HG02678 (cell line): ENCODE measurements at regions not wholly inside any gene's neighbourhood (a gene's known extent, or its start where the extent isn't known, plus 50 kb on each side); places are given as distances from the start of the nearest gene placed in this dataset.

Experiments used
- ATAC-seq: cut with Tn5 transposase; IDR thresholded peaks from one replicate; pipeline ENCODE4 v1.9.1; 2021; ENCODE audit warnings: mild to moderate bottlenecking, moderate library complexity; ENCODE audit not compliant: unreplicated experiment

DNA sequence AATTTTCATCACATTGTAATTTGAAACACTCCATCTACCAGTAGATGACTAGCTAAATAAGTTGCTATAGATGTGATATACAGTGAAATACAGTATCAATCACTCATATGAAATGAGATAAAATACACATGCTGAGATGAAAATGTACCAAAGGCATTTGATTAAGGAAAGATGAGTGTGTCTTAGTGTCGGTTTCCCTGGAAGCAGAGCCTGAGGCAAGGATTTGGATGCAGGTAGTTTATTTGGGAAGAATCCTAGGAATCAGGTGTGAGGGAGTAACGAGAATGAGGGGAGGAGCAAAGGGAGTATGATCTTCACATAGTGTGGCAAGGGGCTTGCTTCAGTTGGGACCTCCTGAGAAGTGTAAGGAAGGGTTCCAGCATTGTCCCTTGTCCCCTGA, 188.2 kb upstream of the CTBP2 start:
- no peak for ATAC-seq

DNA sequence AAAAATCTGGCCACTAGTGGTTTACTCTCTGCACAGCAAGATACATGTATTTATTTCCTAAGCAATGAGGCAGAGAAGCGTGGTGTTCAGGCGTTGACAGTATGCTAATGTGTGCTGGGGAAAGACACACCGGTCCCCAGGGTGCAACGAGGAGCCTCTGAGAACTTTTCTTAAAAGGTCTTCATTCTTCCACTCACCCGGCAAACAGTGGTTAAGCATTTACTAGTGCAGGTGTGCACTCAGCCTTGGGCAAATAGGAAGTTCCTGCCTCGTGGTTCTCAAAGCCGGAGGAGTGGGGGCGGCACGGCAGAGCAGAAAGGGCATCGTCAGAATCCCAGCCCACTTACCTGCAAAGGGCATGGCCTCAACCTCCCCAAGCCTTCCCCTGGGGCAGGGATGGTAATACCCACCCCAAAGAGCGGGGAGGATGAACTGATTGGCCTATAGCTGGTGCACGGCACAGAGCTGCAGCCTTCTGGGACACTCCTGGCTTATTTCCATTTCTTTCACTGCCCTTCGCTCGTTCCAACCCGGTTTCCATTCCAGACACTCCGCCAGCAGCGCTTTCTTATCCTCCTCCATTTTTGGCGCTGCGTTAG, 184.3 kb upstream of the CTBP2 start:
- peak; percentile 81 for ATAC-seq

DNA sequence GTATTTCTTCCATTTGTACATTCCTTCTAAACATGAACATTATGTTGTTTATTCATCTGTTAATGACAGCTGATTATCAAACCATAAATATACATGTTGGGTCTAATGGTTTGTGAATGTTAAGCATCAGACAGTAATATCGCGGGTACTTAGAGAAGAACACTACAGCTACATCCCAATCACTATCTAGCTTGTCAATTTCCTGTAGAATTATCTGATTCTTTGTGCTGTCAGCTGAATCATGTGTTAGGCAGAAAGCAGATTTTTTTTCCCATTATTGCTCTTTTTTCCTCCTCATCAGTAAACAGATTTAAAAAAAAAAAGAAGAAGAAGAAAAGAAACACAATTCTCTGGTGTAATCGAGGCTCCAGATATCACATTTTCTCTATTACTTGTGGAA, 183.6 kb upstream of the CTBP2 start:
- ATAC-seq: no peak

DNA sequence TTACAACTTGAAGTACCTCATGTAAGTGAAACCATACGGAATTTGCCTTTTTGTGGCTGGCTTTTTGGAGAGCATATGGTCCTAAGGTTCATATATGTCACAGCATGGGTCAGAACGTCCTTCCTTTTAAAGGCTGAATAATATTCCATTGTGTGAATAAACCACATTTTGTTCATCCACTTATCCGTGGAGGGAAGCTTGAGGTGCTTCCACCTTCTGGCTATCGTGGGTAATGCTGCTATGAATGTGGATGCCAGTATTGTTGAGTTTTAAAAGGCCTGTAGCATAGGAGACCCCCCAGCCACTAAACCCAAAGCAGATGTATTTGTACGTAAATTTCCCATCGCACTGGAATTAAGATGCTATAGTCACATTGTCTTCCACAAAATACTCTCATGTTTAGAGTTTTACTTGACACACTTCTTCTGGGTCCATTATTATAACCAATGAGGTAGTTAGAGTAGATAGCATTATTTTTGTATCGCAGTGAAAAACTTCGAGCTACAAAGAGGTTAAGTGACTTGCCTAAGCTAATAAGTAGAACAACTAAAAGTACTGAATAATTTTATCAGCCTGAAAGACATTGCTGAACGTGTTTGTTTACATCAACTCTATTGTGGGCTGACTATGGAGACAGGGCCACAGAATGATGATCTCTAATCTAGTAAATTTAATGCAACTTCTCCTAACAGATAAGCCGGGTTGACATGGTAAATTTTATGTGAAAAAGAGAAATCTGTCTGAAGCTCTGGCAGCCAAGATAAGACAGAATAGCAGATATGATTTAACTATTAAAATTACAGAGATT, 183.0 kb upstream of the CTBP2 start:
- no peak for ATAC-seq

DNA sequence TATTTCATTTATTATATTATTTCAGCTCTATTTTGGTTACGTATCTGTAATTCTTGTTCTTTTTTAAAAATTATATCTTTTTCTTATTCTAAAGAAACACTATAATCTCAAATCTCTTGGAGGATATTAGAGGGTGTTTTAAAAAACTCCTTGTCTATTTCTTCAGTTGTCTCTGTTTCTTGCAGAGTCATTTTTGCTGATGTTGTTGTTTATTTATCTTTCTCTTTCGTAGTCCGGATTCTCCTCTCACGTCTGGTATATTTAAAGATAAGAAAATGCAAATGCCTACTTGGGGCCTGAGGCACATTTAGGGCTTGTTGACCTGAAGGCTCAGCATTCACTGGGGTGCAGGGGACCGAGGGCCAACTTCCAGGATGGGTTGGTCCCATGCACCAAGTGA, 181.2 kb upstream of the CTBP2 start:
- ATAC-seq: no peak

DNA sequence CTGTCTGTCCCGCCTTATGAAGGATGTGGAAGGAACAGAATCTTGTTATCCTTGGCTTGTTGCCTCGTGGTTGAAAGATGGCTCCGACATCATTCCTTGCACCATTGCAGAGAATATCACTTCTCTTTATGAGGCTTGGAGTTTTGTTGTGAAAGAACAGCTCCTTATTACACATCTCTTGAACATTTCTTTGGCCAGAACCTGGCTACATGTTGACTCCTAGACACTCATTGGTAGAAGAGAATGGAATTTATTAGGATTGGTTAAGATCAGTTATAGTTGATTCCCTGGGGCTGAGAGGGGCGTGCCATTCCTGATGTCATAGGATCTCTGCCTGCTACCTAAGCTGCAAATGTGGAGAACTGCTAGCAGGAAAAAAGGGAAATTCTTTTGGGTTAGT, 180.5 kb upstream of the CTBP2 start:
- no peak for ATAC-seq

DNA sequence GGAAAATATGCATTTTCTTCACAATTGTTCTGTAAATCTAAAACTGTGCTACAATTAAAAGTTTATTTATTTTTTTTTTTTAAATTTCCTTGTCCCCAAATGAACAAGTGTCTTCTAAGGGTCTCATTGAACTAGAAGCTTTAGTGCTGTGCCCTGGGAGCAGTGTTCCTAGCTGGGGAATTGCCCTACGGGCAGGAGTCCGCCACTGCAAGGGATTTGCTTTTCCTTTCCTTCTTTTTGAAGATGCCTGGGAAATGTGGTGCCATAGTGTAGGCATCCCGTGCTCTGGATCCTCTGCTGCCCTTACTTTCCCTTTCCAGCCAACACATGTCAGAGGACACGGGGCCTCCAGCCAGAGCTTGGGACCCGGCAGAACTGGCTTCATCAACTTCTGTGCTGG, 177.1 kb upstream of the CTBP2 start:
- no peak for ATAC-seq

DNA sequence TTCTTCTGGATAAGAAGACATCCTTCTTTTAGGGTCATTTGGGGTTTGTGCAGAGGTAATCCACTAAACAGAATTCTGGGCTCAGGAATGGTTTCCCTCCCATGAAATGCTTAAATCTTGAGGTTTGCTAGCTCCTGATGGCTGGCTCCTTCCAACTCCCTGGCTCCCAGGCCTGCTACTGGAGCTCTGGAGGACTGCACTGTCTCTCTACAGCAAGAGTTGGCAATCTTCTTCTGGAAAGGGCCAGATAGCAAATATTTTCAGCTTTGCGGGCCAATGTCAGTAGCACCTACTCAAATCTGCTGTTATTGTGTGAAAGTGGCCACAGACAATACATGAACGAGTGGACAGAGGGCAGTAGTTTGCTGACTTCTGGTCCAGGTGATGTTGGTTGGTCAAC, 174.2 kb upstream of the CTBP2 start:
- no peak for ATAC-seq

DNA sequence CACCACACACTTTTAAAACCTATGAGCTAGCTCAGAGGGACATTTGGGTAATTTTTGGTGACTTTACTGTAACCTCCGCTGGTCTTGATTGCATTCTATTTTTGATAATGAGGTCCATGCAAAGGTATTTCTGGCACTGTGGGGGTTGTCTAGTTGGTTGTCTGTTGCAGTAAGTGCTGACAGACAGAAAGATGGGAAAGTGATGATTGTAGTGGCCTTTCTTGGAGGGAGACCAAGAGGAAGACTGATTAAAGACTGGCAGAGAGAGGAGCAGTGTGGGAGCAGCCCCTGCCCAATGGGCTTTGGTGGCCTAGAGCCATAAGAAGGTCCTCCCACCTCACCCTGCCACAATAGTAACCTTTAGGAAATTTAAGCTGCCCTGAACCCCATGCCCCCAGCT, 173.4 kb upstream of the CTBP2 start:
- ATAC-seq: no peak

DNA sequence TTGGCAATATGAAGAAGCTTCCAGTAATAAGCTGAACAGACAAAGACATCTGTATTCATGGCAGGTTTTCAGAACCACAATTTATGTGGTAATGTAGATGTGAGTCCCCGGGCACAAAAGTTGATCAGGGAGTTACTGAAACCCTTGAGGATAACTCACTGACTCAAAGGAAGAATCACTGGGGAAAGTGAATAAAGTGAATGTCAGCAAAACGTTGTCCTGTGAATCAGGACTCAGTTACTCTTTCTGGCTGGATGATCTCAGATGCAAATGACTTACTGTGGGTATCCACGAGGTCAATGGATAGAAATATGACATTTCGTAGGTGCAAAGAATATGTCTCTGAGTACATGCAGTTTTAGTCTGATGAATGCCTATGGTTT, 172.8 kb upstream of the CTBP2 start:
- no peak for ATAC-seq

DNA sequence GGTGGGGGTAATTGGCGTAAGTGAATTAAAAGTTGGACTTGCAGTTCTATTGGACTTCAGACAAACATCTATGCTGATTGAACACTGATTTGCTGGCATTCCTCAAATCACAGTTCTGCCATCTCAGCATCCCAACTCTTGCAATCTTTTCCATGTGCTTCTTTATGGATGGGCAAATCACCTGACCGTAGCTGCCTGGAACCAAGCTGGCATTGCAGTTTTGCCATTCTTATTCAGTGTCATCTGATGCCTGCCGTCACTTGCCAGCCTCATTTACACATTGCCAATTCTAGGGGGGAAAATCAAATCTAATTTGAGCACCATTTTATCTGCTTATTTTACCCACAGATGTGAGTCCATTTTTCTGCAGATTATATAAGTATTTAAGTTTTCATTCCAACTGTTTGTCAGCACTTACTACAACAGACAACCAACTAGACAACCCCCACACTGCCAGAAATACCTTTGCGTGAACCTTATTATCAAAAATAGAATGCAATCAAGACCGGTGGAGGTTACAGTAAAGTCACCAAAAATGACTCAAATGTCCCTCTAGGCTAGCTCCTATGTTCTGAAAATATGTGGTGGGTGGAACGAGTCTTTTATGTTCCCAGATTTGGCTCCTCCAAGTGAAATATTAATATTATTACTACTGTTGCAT, 172.3 kb upstream of the CTBP2 start:
- ATAC-seq: no peak

DNA sequence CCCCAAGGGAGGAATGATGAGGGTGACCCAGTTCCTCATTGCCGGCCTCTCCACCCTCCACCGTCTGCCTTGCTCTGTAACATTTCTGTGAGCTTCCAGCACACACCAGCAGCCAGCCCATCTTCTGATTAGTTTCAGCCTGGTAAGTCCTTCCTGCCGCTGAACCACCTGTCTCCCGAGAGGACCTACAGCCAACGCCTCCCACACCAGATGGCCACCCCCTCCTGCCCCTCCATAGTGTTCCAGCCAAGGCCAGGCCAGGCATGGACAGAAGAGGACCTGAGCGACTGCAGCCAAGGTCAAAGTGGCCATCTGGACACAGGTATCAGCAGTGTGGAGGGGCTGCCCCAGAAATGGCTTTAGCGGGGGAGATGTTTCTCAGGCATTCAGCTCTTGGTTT, 170.7 kb upstream of the CTBP2 start:
- no peak for ATAC-seq

DNA sequence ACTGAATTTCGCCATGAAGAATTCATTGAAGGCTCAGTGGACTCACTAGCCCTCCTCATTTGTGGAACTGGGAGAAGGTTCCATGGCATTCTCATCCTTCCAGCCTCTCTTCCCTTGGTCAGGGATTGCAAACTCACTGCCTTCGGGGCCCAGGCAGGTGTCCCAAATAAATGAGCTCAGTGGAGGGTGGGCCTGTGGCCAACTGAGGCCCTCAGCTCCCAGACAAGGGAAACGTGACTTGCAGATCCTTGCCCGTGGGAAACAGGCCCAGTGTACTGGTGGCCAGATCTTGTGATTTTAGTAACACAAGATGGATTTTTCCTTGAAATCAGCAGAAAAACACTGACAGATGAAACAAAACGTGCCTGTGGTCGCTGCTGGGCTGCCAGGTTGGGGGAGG, 168.7 kb upstream of the CTBP2 start:
- no peak for ATAC-seq

DNA sequence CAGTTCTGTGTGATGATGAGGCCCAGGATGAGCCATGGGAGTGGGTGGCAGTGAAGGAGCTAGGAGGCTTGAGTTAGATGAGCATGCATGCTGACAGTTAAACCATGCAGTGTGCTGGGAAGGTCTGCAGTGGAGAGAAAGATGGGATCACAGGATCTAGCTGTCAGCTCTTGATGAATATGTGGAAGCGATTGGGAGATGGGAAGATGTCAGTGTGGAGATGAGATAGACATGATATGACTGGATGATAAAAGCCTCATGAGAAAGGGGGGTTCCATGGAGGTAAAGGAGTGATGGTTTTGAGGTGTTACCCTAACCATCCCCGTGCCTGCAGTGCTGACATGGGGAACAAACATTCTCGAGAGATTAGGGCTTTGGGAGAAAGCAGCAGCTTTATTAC, 165.0 kb upstream of the CTBP2 start:
- no peak for ATAC-seq

DNA sequence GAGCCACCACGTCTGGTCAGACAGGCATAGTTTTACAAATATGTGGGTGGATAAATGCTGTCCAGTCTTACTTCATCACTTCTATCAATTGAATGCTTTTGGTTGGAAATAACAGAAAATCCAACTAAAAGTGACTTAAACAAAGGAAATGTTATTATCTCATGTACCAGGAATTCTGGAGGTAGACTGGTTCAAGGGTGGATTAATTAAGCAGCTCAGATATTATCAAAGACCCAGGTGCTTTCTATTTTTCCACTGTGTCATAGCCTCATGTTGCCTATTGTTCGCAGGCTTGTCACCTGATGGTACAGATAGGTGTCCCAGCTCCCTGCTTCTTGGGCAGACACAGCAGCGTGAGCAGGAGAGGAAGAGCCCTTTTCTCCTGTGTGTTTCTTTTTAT, 156.1 kb upstream of the CTBP2 start:
- no peak for ATAC-seq

DNA sequence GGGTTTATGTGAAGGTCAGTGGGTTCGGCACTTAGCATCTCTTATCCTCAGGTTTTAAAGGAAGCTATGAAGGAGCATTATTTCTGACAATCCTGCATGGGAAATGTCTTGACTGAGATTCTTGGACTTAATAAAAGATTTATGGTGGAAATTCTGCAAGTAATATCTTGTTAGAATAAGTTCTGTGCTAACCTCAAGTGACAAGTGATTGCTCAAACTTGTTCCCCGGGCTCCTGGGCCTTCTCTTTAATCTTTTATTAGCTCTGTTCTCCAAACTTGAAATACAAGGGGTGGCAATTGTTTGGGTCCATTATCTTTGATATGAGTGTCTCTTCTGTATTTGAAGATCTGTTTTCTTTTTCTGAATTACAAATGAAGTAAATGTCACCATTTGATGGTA, 140.6 kb upstream of the CTBP2 start:
- ATAC-seq: no peak

DNA sequence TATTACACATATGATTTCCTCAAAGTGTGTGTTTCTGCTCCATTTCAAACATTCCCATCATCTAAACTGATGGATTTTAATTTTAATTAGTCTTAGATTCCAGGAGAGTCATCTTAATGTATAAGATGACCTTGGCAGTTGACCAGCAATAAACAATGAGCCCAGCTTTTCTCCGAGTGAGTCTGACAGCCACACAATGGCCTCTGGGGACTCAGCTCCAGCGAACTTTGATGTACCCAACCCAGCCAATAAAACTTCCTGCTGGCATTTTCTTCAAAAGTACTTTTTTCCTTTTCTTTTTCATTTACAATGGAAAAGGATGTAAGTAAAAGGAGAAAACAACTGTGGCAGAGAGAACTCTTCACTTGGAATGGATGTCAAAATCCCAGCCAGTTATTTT, 139.1 kb upstream of the CTBP2 start:
- no peak for ATAC-seq

DNA sequence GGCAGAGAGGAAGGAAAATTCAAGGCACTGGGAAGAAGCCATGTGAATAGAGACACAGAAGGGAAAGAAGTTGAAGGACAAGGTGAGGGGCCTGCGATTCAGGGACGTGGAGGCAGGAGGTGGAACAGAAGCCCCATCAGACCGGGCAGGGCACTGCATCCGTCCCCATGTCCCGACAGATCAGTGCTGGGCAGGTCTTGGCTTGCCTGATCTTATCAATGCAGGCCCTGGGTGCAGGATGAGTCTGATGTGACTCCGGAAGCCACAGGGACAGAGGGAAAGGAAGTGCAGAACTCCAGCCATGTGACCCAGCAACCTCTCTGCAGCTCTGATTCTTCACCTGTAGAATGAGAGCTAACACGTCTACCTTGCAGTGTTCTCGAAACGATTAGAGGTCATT, 136.2 kb upstream of the CTBP2 start:
- ATAC-seq: no peak

DNA sequence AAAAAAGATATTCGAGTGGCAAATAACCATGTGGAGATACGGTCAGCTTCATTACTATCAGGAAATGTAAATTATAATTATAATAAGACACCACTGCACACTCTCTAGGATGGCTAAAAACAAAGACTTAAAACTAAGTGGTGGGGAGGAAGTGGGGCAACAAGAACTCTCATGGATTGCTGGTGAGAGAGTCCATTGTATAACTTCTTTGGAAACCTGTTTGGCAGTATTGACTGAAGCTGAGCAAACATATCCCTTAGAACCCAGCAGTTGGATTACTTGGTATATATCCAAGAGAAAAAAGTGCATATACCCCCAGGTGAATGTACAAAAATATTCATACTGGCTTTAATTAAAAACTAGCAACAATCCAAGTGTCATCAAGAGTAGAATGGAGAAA, 133.7 kb upstream of the CTBP2 start:
- ATAC-seq: no peak

DNA sequence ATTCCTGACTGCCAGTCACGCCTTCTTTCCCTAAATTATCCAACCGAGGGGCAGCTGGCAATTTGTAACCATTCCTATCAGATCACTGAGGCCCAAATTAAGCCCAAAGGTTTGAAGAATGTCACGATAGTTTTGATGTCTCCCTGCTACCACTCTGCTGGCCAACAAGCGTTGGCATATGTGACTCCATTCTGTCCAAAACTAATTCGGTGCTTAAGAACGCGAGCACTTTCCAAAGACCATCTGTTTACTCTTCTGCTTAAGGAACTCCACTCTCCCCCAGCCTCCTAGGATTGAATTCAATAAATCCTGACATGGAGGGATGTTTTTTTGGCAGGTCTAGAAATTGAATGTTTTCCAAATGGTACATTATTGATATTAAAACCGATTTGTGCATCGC, 131.5 kb upstream of the CTBP2 start:
- no peak for ATAC-seq

DNA sequence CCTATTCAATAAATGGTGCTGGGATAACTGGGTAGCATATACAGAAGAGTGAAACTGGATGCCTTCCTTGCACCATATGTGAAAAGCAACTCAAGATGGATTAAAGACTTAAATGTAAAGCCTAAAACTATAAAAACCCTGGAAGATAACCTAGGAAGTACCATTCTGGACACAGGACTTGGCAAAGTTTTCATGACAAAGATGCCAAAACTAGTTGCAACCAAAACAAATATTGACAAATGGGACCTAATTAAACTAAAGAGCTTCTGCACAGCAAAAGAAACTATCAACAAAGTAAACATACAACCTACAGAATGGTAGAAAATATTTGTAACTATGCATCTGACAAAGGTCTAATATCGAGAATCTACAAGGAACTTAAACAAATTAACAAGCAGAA, 129.1 kb upstream of the CTBP2 start:
- ATAC-seq: no peak

DNA sequence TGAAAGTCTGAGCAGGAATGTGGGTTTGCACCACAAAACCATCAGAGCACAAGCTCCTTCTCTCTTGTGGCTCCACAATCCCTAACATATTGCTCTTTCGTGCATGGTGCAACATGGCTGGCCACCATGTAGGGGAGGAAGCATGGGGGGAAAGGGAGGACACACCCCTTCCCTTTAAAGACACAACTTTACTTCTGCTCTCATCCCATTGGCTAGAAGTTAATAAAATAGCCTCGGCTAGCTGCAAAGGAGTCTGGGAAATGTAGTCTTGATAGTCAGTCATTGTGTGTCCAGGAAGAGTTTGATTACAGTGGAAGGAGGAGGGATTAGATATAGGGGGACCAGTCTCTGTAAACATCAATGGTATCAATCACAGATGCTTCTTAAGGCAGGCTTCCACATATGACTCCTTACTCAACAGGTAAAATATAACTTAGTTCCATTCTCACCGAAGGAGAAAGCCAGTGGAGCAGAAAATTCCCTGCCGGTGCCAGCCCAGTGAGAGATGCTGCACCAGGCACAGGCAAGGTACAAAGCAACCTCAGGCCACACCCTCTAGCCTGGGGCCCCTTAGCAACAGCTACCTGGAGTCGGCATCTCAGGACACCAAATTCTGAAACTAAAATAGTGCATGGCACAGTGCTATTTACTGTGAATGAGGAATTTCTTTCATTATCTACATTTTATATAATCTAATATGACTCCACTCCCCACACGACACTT, 124.7 kb upstream of the CTBP2 start:
- no peak for ATAC-seq
